ENCODE measurements at regions not wholly inside any gene's neighbourhood (a gene's known extent, or its start where the extent isn't known, plus 50 kb on each side); places are given as distances from the start of the nearest gene placed in this dataset.

DNA sequence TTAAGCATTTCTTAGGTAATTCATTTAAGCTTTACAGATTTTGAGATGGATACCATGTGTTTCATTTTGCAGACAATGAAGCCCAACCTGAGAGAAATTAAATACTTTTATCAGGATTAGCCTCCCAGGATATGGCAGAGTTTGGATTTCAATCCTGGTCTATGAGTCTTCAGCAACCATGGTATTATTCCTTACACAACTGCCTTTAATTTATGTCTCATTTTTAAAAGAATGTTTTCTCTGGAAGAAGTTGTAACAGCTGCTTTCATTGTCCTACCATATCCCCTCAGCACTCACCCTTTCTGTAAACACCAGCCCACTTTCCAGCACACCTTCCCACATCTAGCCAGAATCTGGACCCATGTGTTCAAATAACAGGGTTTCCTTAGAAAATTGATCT lies 863.7 kb upstream of the VRK2 start:
- TF ChIP-seq POLR2A (IDR thresholded peaks at IDR 0.05) (no peak), EP300 (IDR thresholded peaks at IDR 0.05) (no peak), POLR2AphosphoS5 (IDR thresholded peaks at IDR 0.05) (no peak)
